HCT116 (cell line): ENCODE measurements at regions not wholly inside any gene's neighbourhood (a gene's known extent, or its start where the extent isn't known, plus 50 kb on each side); places are given as distances from the start of the nearest gene placed in this dataset.

Experiments used
- ATAC-seq: fragments of 200-7000 bp; cut with Tn5 transposase; 2 replicates; pipeline ENCODE4 v1.9.1; 2020; ENCODE audit warnings: mild to moderate bottlenecking, moderate library complexity
- BruUV-seq: library from RNA; stranded (reverse); fragments of 400-500 nt; replicated peaks from 2 replicates; lab custom pipeline; 2021; lab: Mats Ljungman, UMichigan
- CTCF ChIA-PET: fragments of 300-600 bp; sonication (Branson Sonifier 250); formaldehyde crosslinking; loops from one replicate; lab custom pipeline; 2021; ENCODE audit warnings: antibody characterized with exemption; lab: Charles Lee
- POLR2A ChIA-PET: fragments of 300-600, 350-600 bp; sonication (Branson Sonifier 250); formaldehyde crosslinking; loops from one replicate; lab custom pipeline; 2021; ENCODE audit warnings: antibody characterized with exemption; lab: Charles Lee
- RAD21 ChIA-PET, 2 experiments: fragments of 300-600 bp; sonication (Branson Sonifier 250); formaldehyde crosslinking; loops; one replicate each; lab custom pipeline; 2023; ENCODE audit warnings: low total read pairs in 2 of 2; ENCODE audit not compliant: uncharacterized antibody in 2 of 2, unreplicated experiment in 2 of 2, low non-redundant PET in 1 of 2; lab: Charles Lee
- DNase-seq: peaks from one replicate; pipeline ENCODE4 v3.0.0-alpha.2; 2010; ENCODE audit warnings: low read depth, low spot score
- H2AFZ ChIP-seq: fragments of 200-600 bp; shearing (Covaris generic), sonication (generic); 2 replicates; pipeline ENCODE4 v1.6.1; 2017; ENCODE audit warnings: low read depth, mixed run types, mixed read lengths, antibody characterized with exemption, low read length; ENCODE audit not compliant: poor library complexity, severe bottlenecking
- H3K27ac ChIP-seq: 2 replicates; pipeline ENCODE4 v1.5.1; 2012; ENCODE audit warnings: low read depth, low read length
- H3K27me3 ChIP-seq: fragments of 200-600 bp; sonication (generic); 2 replicates; pipeline ENCODE4 v1.6.1; 2016; ENCODE audit warnings: mixed run types, low read length, mixed read lengths; ENCODE audit not compliant: insufficient read depth
- H3K36me3 ChIP-seq, 2 experiments: fragments of 200-500 bp in 1 of 2; fragments of 200-600 bp in 1 of 2; sonication (Bioruptor generic) in 1 of 2; sonication (generic) in 1 of 2; 2 replicates each; pipeline versions ENCODE4 v1.5.1 to v1.6.1; 2014 to 2016; ENCODE audit warnings: low read length in 2 of 2, inconsistent platforms in 1 of 2, mixed read lengths in 1 of 2, mixed run types in 1 of 2; ENCODE audit not compliant: insufficient read depth in 2 of 2, control insufficient read depth in 1 of 2
- H3K4me1 ChIP-seq, 2 experiments: fragments of 200-600 bp in 1 of 2; sonication (generic) in 1 of 2; 2 replicates each; pipeline versions ENCODE4 v1.5.1 to v1.6.1; 2012 to 2017; ENCODE audit warnings: low read length in 2 of 2, inconsistent platforms in 1 of 2, mild to moderate bottlenecking in 1 of 2, mixed read lengths in 1 of 2, mixed run types in 1 of 2, moderate library complexity in 1 of 2; ENCODE audit not compliant: insufficient read depth in 2 of 2, control insufficient read depth in 1 of 2
- H3K4me2 ChIP-seq: fragments of 200-600 bp; sonication (generic); 2 replicates; pipeline ENCODE4 v1.6.1; 2017; ENCODE audit warnings: mixed run types, low read length, mixed read lengths
- H3K4me3 ChIP-seq, 2 experiments: fragments of 200-600 bp in 1 of 2; sonication (generic) in 1 of 2; replicated peaks in 1 of 2; 2 replicates each; pipeline ENCODE4 v1.5.1; 2011 to 2016; ENCODE audit warnings: low read length in 2 of 2, control low read depth in 1 of 2, low read depth in 1 of 2, mild to moderate bottlenecking in 1 of 2, mixed read lengths in 1 of 2, mixed run types in 1 of 2
- H3K79me2 ChIP-seq: fragments of 200-600 bp; sonication (generic); 2 replicates; pipeline ENCODE4 v1.6.1; 2017; ENCODE audit warnings: mild to moderate bottlenecking, mixed run types, low read length, moderate library complexity, mixed read lengths; ENCODE audit not compliant: insufficient read depth
- H3K9ac ChIP-seq: fragments of 200-600 bp; sonication (generic); 2 replicates; pipeline ENCODE4 v1.6.1; 2016; ENCODE audit warnings: low read length, mixed read lengths
- H3K9me2 ChIP-seq: fragments of 200-600 bp; sonication (generic), shearing (Covaris generic); 2 replicates; pipeline ENCODE4 v1.6.1; 2017; ENCODE audit warnings: mixed run types, mild to moderate bottlenecking, moderate library complexity; ENCODE audit not compliant: insufficient read depth
- H3K9me3 ChIP-seq, 2 experiments: fragments of 200-500 bp in 1 of 2; fragments of 200-600 bp in 1 of 2; sonication (Bioruptor generic) in 1 of 2; sonication (generic) in 1 of 2; 2 replicates each; pipeline ENCODE4 v1.6.1; 2014 to 2017; ENCODE audit warnings: low read length in 2 of 2, mixed read lengths in 2 of 2, inconsistent platforms in 1 of 2, low read depth in 1 of 2, mild to moderate bottlenecking in 1 of 2, mixed run types in 1 of 2, moderate library complexity in 1 of 2; ENCODE audit not compliant: control insufficient read depth in 1 of 2, insufficient read depth in 1 of 2
- H4K20me1 ChIP-seq: fragments of 200-600 bp; sonication (generic), shearing (Covaris generic); 2 replicates; pipeline ENCODE4 v1.6.1; 2017; ENCODE audit warnings: mixed run types, mild to moderate bottlenecking, moderate library complexity; ENCODE audit not compliant: insufficient read depth
- CBX3 ChIP-seq: IDR thresholded peaks from 2 replicates; pipeline ENCODE4 v1.6.1; 2012; ENCODE audit warnings: low read depth
- CEBPB ChIP-seq: IDR thresholded peaks from 2 replicates; pipeline ENCODE4 v1.6.1; 2012; ENCODE audit warnings: low read depth
- EGR1 ChIP-seq: IDR thresholded peaks from 2 replicates; pipeline ENCODE4 v1.6.1; 2012; ENCODE audit warnings: low read depth
- ELF1 ChIP-seq: IDR thresholded peaks from 2 replicates; pipeline ENCODE4 v1.6.1; 2012; ENCODE audit warnings: low read depth, borderline replicate concordance
- EZH2phosphoT487 ChIP-seq: fragments of 200-600 bp; IDR thresholded peaks from 2 replicates; pipeline ENCODE4 v1.6.1; 2018; ENCODE audit warnings: antibody characterized with exemption, borderline replicate concordance
- FOSL1 ChIP-seq: IDR thresholded peaks from 2 replicates; pipeline ENCODE4 v1.6.1; 2012; ENCODE audit warnings: low read depth
- JUND ChIP-seq: IDR thresholded peaks from 2 replicates; pipeline ENCODE4 v1.6.1; 2012
- POLR2A ChIP-seq: IDR thresholded peaks from 2 replicates; pipeline ENCODE4 v1.7.0; 2011; ENCODE audit warnings: borderline replicate concordance; ENCODE audit not compliant: insufficient read depth, insufficient read length; ENCODE audit errors: extremely low read depth
- POLR2AphosphoS5 ChIP-seq: IDR thresholded peaks from 2 replicates; pipeline ENCODE4 v1.6.1; 2011; ENCODE audit warnings: mild to moderate bottlenecking, low read depth, low read length, moderate library complexity
- RAD21 ChIP-seq: IDR thresholded peaks from 2 replicates; pipeline ENCODE4 v1.6.1; 2012; ENCODE audit warnings: low read depth, mild to moderate bottlenecking
- SIN3A ChIP-seq: IDR thresholded peaks from 2 replicates; pipeline ENCODE4 v1.6.1; 2012; ENCODE audit warnings: low read depth
- TCF7L2 ChIP-seq: IDR thresholded peaks from 2 replicates; pipeline ENCODE4 v1.7.0; 2011; ENCODE audit warnings: borderline replicate concordance, inconsistent platforms; ENCODE audit not compliant: insufficient read depth, insufficient read length; ENCODE audit errors: extremely low read depth
- intact Hi-C: fragments of 100-400 bp; cut with micrococcal nuclease; formaldehyde crosslinking; loops from 2 replicates; pipeline ENCODE4 v1.10.0; 2022
- TF ChIP-seq, protein P1 (sequence below), 3 experiments: fragments of 200-600 bp in 1 of 3; sonication (generic) in 1 of 3; IDR thresholded peaks in 2 of 3; conservative IDR thresholded peaks in 1 of 3; 2 replicates each; pipeline ENCODE4 v1.5.1; 2012 to 2017; ENCODE audit warnings: low read depth in 2 of 3, low read length in 2 of 3, antibody characterized with exemption in 1 of 3, borderline replicate concordance in 1 of 3, control low read depth in 1 of 3, mild to moderate bottlenecking in 1 of 3, mixed read lengths in 1 of 3, mixed run types in 1 of 3, moderate library complexity in 1 of 3; ENCODE audit not compliant: insufficient read depth in 1 of 3
- TF ChIP-seq, protein P2 (sequence below): IDR thresholded peaks from 2 replicates; pipeline ENCODE4 v1.6.1; 2012; ENCODE audit warnings: low read depth
- TF ChIP-seq, protein P3 (sequence below): IDR thresholded peaks from 2 replicates; pipeline ENCODE4 v1.6.1; 2012

DNA sequence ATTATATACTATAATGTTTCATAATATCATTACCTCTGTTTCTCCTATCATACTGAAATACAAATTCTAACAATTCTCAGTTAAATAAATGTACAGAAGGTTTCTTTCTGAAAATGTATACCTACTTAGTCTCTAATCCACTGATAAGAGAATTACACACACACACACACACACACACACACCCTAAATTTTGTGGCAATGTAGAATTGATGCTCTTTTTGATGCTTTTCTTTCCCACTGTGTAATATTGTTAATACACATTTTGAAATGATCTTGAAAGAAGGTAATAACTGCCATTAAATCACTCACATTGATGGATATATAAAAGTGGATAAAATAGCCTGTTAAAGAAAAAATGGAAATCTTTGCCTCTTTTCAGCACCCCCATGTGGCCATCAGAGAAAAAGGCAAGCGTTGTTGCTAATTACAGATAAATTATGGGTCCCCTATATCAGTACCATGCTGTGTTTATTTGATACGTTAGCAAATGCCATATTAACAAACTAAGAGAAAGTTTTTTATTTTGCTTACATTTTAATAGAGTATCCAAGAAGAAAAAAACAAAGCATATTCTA is 76.6 kb upstream of the VGLL2 start:
- DNase-seq (peak; percentile 6), ATAC-seq (peak; percentile 70)
- no peaks in the 10 kb centered on the region for H4K20me1 ChIP-seq
- H2AFZ ChIP-seq, result no peak overlapping the region
- ChIA-PET POLR2A (no interaction called here), CTCF (interaction anchor here (1.6 kb wide), 1 partner anchor 307 kb away, joined by 4 read pairs; no protein-coding TSS in a partner anchor), RAD21 (no interaction called here)
- H3K4me1 ChIP-seq, result no peaks in the 10 kb centered on the region
- BruUV-seq, result no TSS peak
- intact Hi-C loops, result loop anchor here (1.0 to 2.0 kb wide), 2 partner anchors 216 to 308 kb away; no protein-coding TSS in a partner anchor
- no peak overlapping the region for H3K27ac ChIP-seq
- no peaks in the 10 kb centered on the region for H3K9me3 ChIP-seq
- no peak overlapping the region for H3K9ac ChIP-seq
- no peaks in the 10 kb centered on the region for H3K36me3 ChIP-seq
- H3K4me3 ChIP-seq, result no peak overlapping the region
- H3K9me2 ChIP-seq, result no peaks in the 10 kb centered on the region
- no peaks in the 10 kb centered on the region for H3K27me3 ChIP-seq
- TF ChIP-seq, protein P1, sequence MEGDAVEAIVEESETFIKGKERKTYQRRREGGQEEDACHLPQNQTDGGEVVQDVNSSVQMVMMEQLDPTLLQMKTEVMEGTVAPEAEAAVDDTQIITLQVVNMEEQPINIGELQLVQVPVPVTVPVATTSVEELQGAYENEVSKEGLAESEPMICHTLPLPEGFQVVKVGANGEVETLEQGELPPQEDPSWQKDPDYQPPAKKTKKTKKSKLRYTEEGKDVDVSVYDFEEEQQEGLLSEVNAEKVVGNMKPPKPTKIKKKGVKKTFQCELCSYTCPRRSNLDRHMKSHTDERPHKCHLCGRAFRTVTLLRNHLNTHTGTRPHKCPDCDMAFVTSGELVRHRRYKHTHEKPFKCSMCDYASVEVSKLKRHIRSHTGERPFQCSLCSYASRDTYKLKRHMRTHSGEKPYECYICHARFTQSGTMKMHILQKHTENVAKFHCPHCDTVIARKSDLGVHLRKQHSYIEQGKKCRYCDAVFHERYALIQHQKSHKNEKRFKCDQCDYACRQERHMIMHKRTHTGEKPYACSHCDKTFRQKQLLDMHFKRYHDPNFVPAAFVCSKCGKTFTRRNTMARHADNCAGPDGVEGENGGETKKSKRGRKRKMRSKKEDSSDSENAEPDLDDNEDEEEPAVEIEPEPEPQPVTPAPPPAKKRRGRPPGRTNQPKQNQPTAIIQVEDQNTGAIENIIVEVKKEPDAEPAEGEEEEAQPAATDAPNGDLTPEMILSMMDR (IDR thresholded peaks at IDR 0.05 in 2 of 3, conservative IDR thresholded peaks at IDR 0.05 in 1 of 3; ENCODE audit: borderline replicate concordance in 1 of 3, insufficient read depth in 1 of 3, low read depth in 2 of 3, low read length in 2 of 3), result peak; percentile 48 to 76 (median 69); a peak in 5 of 6 replicates
- TF ChIP-seq SIN3A (no peak), RAD21 (peak; percentile 50)
- no peak overlapping the region for H3K4me2 ChIP-seq
- no peaks in the 10 kb centered on the region for H3K79me2 ChIP-seq

DNA sequence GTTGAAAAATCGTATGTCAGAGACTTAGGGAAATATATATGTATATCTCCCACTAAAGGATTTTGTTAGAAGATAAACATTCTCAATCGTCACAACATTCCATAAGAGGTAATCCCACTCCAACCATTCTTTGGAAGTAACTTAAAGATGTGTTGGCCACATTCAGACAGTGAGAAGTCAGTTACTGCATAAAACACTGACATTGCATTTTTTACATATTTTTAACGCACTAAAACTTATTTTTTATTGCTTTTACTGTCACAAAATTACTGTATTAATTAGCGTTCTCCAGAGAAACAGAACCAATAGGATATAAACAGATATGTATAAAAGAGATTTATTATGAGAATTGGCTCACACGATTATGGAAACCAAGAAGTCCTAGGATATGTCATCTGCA is 74.3 kb upstream of the VGLL2 start:
- BruUV-seq, result no TSS peak
- intact Hi-C loops, result no loop called here
- Histone ChIP-seq H3K4me1 (peaks cover 0 to 5% of the 10 kb centered on the region in 2 experiments; a peak in 1 of 4 replicates), H4K20me1 (no peaks in the 10 kb centered on the region), H3K79me2 (no peaks in the 10 kb centered on the region), H3K9ac (no peak overlapping the region), H3K36me3 (no peaks in the 10 kb centered on the region), H3K27me3 (no peaks in the 10 kb centered on the region), H3K4me3 (no peak overlapping the region), H3K4me2 (no peak overlapping the region), H2AFZ (no peak overlapping the region), H3K9me2 (no peaks in the 10 kb centered on the region), H3K9me3 (no peaks in the 10 kb centered on the region), H3K27ac (no peak overlapping the region)
- ATAC-seq (no peak), DNase-seq (no peak)
- ChIA-PET POLR2A (no interaction called here), CTCF (no interaction called here), RAD21 (no interaction called here)
- no peak for TF ChIP-seq TCF7L2
- TF ChIP-seq SIN3A, result no peak
- no peak for TF ChIP-seq RAD21
- no peak for TF ChIP-seq EZH2phosphoT487
- no peak for TF ChIP-seq POLR2A
- TF ChIP-seq FOSL1, result no peak
- TF ChIP-seq ELF1, result no peak
- TF ChIP-seq, protein P2, sequence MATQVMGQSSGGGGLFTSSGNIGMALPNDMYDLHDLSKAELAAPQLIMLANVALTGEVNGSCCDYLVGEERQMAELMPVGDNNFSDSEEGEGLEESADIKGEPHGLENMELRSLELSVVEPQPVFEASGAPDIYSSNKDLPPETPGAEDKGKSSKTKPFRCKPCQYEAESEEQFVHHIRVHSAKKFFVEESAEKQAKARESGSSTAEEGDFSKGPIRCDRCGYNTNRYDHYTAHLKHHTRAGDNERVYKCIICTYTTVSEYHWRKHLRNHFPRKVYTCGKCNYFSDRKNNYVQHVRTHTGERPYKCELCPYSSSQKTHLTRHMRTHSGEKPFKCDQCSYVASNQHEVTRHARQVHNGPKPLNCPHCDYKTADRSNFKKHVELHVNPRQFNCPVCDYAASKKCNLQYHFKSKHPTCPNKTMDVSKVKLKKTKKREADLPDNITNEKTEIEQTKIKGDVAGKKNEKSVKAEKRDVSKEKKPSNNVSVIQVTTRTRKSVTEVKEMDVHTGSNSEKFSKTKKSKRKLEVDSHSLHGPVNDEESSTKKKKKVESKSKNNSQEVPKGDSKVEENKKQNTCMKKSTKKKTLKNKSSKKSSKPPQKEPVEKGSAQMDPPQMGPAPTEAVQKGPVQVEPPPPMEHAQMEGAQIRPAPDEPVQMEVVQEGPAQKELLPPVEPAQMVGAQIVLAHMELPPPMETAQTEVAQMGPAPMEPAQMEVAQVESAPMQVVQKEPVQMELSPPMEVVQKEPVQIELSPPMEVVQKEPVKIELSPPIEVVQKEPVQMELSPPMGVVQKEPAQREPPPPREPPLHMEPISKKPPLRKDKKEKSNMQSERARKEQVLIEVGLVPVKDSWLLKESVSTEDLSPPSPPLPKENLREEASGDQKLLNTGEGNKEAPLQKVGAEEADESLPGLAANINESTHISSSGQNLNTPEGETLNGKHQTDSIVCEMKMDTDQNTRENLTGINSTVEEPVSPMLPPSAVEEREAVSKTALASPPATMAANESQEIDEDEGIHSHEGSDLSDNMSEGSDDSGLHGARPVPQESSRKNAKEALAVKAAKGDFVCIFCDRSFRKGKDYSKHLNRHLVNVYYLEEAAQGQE, result no peak
- no peak for TF ChIP-seq EGR1
- no peak for TF ChIP-seq JUND
- TF ChIP-seq CEBPB, result no peak
- no peak for TF ChIP-seq CBX3
- TF ChIP-seq, protein P3, sequence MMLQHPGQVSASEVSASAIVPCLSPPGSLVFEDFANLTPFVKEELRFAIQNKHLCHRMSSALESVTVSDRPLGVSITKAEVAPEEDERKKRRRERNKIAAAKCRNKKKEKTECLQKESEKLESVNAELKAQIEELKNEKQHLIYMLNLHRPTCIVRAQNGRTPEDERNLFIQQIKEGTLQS, result no peak
- TF ChIP-seq POLR2AphosphoS5, result no peak
